SKM-1 treated with dmso at 0.1 percent for 144 hours (cell line): ENCODE measurements at regions not wholly inside any gene's neighbourhood (a gene's known extent, or its start where the extent isn't known, plus 50 kb on each side); places are given as distances from the start of the nearest gene placed in this dataset.

ENCODE experiments used
- DNase-seq: peaks from one replicate; lab custom pipeline; 2025; ENCODE audit not compliant: unreplicated experiment; lab: John Stamatoyannopoulos, UW

DNA sequence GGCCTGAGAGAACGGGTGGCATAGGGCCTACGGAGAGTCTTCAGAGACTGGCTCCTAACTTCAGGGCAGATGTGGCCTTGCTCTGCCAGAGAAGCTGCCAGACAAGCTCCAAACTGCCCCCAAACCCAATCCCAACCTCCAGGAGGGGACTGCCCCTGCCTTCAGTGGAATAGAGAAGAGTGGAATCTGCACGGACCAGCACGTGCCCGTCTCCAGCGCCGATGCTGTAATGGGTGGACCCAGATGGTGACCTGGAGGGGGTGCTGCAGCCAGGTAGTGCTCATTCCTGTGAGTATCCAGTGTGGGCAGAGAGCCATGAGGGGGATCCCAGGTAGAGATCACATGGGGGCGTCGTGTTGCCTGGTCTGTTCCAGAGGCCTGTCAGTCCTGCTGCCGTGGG lies 73.2 kb upstream of the NKX1-1 start:
- DNase-seq, result no peak

DNA sequence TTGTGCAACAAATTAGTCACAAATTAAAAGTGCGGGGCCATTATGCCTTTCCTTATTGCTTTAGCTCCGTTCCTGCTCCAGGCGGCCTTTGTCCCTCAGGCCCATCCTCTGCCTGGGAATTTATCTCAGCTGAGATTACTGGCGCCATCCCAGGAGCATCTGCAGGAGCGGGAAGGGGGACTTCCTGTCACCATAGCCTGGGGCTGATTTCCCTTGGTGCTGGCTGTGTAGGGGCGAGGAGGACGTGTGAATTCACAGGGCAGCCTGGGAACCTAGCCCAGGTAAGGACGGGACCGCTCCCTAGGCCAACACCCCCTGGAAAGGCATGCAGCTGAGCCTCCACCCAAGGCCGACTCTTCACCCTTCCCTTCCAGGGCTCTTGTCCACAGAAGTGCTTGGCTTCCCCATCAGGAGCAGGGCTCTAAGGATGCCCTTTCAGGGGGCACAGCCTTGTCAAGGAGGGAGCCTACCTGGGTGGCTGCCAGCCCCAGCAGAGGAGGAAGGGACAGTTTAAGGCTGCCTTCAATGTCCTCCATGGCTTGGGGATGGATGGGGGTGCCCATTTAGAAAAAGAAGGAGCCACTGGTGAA lies 72.6 kb upstream of the NKX1-1 start:
- DNase-seq, result no peak

DNA sequence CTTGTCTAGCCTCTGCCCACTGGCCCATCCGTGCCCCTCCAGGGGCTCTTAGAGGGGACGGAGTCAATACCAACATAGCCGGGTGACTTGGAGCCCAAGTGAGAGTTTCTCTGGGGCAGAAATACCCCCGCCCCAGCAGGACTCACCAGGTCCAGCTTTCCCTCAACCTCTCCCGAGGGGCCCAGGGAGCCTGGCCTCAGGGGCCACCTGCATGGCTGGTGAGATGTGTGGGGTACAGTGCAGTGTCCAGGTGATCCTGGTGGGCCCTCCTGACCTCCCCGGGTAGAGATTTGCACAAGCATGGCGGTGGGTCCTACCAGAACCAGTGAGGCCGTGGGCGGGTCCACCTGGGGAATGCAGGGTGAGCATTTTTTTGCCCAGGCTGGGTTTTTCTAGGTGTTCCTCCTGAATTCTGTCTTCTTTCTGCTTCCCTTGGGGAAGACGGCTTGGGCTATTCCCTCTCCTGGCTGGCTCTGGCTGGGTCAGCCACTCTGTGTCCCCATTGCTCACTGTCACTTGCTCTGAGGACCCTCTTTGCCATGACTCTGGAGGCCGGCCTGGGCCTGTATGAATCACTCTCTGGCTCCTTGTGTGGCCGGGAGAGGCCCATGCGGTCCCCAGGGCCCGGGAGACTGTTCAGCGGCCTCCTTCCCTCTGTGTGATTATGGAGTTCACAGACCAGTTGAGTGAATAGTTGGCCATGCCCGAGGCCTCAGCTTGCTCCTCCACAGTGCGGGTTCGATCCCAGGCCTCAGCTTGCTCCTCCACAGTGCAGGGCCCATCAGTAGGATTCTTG lies 71.0 kb upstream of the NKX1-1 start:
- DNase-seq, result no peak

DNA sequence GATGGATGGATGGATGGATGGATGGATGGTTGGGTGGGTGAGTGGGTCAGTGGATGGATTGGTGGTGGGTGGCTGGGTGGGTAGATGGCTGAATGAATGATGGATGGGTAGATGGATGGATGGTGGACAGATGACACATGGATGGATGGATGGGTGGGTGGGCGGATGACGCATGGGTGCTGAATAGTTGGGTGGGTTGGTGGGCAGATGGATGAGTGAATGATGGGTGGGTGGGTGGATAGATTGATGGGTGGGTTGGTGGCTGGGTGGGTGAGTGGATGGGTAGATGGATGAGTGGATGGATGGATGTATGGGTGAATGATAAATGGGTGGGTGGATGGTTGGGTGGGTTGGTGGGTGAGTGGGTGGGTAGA lies 69.9 kb upstream of the NKX1-1 start:
- no peak for DNase-seq

DNA sequence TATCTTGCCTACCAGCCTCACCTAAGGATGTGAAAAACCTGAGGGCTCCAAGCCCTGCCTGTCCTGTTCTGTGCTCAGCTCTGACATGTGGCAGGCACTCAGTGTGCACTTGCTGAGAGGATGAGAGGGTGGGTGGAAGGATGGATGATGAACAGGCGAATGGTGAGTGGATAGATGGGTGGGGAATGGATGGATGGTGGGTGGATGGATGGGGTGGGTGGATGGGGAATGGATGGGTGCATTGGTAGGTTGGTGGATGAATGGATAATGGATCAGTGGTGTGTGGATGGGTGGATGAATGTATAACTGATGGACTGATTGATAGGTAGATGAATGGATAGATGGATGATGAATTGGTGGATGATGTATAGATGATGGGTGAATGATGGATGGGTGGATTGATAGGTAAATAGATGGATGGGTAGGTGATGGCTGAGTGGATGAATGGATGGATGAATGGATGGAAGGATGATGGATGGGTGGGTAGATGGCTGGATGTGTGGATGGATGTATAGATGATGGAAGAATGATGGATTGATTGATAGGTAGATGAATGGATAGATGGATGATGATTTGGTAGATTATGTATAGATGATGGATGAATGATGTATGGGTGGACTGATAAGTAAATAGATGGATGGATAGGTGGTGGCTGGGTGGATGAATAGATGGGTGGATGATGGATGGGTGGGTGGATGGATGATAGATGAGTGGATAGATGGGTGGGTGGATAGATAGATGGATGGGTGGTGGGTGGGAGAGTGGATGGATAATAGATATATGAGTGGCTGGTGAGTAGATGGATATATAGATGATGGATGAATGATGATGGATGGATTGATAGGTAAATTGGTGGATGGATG lies 69.3 kb upstream of the NKX1-1 start:
- DNase-seq, result no peak

DNA sequence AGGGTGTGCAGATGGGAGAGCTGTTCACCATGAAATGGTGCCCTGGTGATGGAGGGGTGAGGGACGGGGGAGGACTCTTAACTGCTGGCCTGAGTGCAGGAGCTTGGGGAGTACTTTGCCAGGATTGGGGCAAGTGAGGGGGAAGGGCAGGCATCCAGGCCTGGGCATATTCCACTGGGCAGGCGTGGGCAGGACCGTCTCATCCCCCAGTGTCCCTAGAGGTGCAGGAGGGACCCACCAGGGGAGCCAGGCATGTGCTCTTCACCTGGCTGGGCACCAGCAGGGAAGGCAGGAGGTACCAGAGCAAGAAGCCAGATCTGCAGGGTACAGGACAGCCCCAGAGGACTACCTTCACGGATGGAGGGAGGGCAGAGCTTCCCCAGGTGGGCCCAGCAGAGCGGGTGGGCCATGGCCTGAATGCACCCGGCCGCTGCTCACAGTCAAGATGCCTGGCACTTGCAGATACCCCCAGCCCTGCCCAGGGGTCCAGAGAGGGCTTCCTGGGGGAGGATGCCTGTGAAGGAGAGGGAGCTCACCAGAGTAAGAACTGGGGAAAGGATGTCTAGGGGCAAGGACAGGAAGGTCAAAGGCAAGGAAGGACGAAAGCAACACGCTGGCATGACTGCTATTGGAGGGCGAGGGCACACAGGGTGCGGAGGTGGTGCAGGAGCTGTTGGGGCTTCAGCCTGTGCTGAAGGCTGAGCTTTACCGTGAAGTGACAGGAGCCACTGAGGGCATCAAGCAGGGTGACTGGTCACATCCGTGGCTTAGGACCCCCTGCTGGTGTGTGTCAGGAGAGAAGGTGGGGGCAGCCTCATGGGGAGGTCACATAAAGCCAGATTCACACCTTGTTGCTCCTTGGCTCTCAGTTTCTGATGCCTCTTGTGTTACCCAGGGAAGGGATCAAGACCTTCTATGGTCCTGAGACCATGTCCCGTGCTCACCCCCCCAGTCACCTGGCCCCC lies 68.2 kb upstream of the NKX1-1 start:
- DNase-seq, result no peak

DNA sequence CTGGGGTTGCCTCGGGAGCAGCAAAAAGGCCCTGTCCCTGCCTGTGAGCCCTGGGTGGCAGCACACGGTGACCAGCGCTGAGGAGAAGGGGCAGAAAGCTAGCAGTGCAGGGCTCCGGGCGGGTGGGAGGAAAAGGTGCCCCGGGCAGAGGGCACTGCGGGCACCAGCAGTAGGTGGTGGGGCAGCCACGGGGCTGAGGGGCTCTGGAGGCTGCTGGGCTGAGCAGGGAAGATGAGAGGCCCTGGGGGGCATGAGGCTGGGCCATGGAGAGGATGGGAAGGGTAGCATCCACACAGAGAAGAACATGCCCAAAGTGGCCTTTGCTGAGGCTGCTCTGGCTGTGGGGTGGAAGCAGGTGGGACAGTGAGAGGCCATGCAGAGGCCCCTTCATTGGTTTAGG lies 67.5 kb upstream of the NKX1-1 start:
- DNase-seq, result no peak

DNA sequence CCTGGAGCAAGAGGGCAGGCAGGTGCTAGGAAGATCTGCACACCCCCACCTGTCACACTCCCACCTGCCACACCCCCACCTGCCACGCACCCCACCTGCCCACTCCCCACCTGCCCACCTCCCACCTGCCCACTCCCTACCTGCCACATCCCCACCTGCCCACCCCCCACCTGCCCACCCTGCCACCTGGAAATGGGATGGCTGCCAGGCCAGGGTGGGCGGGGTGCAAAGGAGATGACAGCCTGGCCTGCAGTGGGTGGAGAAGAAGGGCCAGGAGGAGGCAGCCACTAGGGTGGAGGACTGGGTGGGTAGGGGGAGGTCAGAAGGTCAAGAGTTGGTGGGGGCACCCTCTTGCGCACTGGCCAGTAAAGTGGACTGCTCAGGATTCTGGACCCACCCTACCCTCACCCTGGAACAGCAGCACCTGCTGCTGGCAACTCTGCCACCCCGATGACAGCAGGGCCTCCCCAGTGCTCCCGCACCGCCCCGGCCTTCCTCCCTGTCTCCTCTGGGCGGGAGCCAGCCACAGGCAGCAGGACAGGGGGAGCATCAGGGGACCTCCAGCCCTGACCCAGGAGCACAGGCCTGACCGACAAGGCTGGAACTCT lies 66.8 kb upstream of the NKX1-1 start:
- no peak for DNase-seq

DNA sequence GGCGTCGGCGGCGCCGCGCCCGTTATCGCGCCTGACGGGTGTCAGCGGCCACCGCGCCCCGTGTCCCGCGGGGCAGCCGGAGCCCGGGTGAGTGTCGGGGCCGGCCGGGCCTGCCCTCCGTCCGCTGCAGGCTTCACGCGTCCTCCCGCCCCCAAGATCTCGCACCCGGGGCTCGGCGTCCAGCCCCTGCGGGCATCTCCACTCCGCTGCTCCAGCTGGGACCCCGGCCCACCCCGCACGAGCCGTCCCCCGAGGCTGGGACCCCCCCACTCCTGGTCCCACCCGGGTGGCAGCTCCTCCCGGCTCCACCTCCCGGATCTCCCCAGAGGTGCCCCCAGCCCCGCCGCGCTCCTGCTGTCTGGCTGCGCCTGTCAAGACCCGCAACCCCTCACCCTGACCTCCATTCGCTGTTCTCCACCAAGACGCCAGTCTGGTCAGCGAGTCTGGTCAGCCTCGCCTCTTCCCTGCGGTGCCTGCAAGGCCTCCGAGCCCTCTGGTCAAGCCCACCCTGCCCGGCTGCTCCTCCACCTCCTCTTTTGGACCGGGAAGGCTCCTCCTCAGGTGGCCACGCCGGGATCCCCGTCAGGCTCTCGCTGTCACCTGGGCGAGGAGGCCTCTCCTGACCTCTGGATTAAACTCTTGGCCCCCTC lies 66.0 kb upstream of the NKX1-1 start:
- DNase-seq, result no peak

DNA sequence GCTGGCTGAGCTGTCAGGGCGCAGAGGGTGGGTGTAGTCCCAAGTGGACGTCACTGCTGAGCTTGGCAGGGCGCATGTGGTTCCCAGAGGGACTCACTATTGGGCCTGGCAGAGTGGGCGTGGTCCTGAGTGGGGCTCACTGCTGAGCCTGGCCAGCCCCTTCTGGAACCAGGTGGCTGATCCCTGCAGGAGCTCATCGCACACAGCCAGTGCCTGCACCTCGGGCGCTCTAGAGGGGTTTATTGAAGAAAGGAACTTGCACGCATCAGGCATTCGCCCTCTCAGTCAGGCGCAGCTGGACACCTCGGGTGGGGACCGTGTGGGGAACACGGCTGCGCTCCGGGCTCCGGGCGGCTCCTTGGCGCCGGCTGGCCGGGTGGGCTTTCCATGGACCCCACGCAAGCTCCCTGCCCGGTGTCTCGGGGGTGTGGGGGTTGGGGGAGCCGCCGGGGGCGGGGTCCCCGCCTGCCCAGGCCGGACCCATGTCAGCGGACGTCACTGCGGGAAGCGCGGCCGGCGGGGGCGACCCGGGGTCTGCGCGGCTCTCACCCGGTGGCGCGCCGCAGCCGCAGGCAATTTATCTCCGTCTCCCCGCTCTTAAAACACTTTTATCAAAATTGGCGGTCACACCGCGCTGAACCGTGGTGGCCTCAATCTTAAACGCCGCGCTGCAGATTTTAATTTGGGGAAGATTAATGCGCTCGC lies 65.4 kb upstream of the NKX1-1 start:
- DNase-seq, result no peak

DNA sequence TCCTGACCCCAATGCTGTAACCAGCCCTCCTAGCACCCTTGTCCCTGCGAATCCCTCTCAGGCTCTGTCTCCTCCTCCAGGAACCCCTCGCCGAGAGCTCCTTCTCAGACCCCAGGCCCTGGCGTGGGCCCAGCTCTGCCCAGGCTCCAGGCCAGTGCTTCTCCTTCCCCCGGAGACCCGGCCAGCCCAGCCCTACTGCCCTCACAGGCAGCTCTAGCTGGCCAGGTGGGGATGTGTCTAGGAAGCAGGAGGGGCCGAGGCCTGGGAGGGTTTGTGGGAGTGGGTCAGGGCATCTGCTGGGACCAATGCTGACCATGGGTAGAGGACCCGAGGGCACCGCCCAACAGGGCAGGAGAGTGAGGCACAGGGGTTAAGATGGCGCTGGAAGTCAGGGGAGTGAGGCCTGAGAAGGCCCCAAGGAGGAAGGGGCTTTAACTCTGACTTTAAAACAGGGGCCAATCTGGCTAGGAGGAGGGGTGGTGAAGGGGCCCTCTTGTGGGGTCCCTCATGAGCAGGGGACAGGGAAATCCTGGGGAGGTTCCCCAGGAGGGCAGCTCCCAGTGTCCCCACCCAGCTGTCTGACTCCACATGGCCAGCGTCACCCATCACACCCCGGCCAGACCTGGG lies 64.7 kb upstream of the NKX1-1 start:
- DNase-seq, result no peak

DNA sequence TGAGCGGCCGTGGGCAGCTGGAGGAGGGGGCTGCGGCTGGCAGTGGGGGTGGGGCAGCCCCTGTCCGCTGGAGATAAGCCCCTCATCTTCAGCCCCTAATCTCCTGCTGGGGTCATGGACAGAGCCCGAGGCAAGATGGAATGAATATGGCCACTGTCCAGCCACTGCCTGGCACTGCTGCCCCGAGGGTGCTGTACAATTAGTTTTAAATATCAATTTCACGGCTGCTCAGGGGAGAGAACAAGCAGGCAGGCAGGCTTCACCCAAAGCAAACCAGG lies 64.1 kb upstream of the NKX1-1 start:
- DNase-seq, result no peak

DNA sequence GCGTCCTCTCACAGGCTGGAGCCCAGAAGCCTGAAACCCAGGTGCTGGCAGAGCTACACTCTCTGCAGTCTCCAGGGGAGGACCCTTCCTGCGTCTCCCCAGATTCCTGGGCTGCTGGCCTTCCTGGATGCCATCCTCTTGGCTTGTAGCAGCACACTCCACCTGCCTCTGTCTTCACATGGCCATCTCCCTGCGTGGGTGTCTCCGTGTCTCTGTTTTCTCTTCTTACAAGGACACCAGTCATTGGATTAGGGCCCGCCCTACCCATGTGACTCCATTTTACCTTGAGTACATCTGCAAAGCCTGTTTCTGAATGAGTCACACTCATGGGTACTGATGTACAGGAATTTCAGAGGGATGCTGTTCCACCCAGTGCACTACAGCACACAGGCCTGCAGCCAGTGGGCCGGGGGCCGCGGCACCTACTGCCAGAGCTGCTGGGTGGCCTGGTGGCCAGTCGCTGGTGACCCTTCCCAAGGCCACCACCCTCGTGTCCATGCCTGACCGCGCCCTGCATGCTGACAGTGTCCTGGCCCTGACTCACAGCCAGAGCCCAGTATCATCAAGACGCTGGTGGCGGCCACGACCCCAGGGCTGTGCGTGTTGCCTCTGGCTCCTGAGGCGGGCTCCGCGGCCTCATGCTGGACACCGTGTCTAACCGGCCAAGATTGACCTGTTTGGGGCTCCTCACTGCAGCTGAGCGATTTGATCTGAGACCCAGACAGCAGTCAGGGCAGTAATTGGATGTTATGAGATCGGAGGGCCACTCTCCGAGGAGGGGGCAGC lies 63.6 kb upstream of the NKX1-1 start:
- DNase-seq, result no peak

DNA sequence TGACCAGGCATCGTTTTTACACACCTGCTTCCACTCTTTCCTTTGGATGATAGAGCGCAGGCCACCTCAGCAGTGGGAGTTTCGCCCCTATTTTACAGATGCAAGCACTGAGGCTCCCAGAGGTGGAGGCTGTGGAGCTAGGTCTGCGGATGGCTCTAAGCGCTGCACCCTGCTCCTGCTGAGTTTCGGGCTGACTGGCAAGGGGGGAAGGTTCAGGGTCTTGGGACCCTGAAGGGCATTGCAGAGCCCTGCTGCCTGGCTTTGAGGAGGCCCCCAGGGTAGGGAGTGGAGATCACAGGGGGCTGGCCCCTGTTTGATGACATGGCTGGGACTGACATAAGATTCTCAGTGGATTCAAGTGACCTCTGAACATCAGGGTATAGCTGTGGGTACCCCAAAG lies 62.8 kb upstream of the NKX1-1 start:
- no peak for DNase-seq

DNA sequence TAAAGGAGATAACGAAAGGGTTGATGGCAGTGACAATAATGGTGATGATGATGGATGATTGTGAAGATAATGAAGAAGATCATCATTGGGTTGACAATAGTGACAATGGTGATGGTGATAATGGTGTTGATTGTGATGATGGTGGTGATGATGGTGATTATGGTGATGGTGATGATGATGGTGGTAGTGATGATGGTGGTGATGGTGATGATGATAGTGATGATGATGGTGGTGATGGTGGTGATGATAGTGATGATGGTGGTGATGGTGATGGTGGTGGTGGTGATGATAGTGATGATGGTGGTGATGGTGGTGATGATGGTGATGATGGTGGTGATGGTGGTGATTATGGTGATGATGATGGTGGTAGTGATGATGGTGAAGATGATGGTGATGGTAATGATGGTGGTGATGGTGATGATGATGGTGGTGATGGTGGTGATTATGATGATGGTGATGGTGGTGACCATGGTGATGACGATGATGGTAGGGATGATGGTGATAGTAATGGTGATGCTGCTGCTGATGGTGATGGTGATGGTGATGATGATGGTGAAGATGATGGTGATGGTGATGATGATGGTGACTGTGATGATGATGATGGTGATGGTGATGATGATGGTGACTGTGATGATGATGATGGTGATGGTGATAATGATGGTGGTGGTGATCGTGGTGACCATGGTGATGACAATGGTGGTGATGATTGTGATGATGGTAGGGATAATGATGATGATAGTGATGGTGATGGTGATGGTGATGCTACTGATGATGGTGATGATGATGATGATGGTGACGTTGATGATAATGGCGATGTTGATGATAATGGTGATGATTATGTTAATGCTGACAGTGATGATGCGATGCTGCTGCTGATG lies 61.6 kb upstream of the NKX1-1 start:
- DNase-seq, result no peak

DNA sequence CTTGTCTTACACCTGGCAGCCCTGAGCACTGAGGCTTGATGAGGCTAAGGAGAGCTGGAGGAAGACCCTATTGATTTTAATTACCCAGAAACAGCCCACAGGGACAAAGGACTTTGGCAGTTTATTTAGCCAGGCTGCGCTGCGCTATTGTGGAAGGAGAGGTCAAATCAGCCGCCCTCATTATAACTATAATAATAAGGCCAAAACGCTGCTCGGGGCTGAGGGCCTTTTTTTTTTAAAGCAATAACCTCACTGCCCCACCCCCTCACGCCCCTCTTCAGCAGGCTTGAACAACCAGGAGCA lies 60.6 kb upstream of the NKX1-1 start:
- no peak for DNase-seq

DNA sequence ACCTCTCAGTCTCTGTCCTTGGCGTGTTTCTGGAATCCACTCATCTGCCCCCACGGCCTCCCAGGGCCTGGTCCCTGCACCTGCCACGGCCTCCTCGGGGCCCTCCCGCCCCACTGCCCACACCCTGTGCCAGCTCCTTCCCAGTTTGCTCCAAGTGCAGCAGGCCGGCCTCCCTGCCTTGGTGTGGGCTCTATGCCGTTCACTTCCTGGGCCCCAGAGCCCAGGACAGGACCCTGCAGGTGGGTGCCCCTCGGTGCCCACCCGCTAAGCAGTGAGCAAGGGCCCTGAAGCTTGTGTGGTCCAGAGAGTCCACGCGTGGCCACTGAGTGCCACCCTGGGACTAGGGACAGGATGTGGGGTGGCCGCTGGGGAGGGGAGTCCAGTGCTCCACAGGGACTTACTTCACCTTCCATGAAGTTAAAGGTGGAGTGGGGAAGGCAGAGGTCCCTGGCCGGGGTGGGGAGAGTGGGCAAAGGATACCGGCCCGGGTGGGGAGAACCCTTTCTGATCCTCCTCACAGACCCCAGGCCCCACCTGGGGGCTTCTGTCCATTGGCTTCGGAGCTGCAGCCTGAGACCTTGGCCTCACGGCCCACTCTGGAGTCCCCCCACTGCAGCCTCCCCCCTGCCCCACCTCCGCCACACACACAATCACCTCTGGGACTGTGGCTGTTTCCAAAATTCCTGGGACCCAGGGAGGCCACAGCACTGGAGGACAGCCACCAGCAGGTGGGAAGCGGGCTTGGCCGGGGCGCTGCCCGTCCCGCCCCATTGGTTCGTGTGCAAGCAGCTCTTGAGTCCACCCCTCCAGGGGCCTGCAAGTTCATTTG lies 60.0 kb upstream of the NKX1-1 start:
- DNase-seq, result no peak
